Suprapubic skin (tissue), 4 donors: ENCODE measurements at regions not wholly inside any gene's neighbourhood (a gene's known extent, or its start where the extent isn't known, plus 50 kb on each side); places are given as distances from the start of the nearest gene placed in this dataset.

Source experiments
- DNase-seq, 2 donors: peaks; one replicate each; pipeline ENCODE4 v3.0.0-alpha.2; 2019; ENCODE audit warnings: low spot score in 2 of 2
- H3K27ac ChIP-seq: fragments of 200-600 bp; sonication (generic); one replicate; pipeline ENCODE4 v1.5.1; 2019
- H3K27me3 ChIP-seq: fragments of 200-600 bp; sonication (generic); one replicate; pipeline ENCODE4 v1.5.1; 2019
- H3K36me3 ChIP-seq: fragments of 200-600 bp; sonication (generic); one replicate; pipeline ENCODE4 v1.5.1; 2019
- H3K4me1 ChIP-seq: fragments of 200-600 bp; sonication (generic); one replicate; pipeline ENCODE4 v1.5.1; 2019
- H3K4me3 ChIP-seq: fragments of 200-600 bp; sonication (generic); one replicate; pipeline ENCODE4 v1.5.1; 2019; ENCODE audit warnings: mild to moderate bottlenecking
- H3K9me3 ChIP-seq: fragments of 200-600 bp; sonication (generic); one replicate; pipeline ENCODE4 v1.5.1; 2019
- EP300 ChIP-seq: sonication (generic); formaldehyde crosslinking; IDR thresholded peaks from one replicate; pipeline ENCODE4 v1.6.1; 2017; ENCODE audit warnings: antibody characterized with exemption
- POLR2A ChIP-seq, 2 donors: fragments of 450-650 bp; IDR thresholded peaks; one replicate each; pipeline ENCODE4 v1.6.1; 2017; ENCODE audit warnings: antibody characterized with exemption in 2 of 2, mild to moderate bottlenecking in 2 of 2, moderate library complexity in 2 of 2
- POLR2AphosphoS5 ChIP-seq, 3 donors: sonication (generic); formaldehyde crosslinking; IDR thresholded peaks; one replicate each; pipeline ENCODE4 v1.6.1; 2017; ENCODE audit warnings: antibody characterized with exemption in 3 of 3
- WGBS: methylation state at CpG from one replicate; pipeline ENCODE4 v1.1.5; 2018; 5-methylcytosine and 5-hydroxymethylcytosine counted together
- TF ChIP-seq, protein P1 (sequence below), 2 donors: fragments of 200-600 bp in 1 of 2; fragments of 450-650 bp in 1 of 2; sonication (generic) in 1 of 2; IDR thresholded peaks; one replicate each; pipeline ENCODE4 v1.5.1; 2016 to 2019; ENCODE audit warnings: antibody characterized with exemption in 2 of 2, mild to moderate bottlenecking in 1 of 2, moderate library complexity in 1 of 2

DNA sequence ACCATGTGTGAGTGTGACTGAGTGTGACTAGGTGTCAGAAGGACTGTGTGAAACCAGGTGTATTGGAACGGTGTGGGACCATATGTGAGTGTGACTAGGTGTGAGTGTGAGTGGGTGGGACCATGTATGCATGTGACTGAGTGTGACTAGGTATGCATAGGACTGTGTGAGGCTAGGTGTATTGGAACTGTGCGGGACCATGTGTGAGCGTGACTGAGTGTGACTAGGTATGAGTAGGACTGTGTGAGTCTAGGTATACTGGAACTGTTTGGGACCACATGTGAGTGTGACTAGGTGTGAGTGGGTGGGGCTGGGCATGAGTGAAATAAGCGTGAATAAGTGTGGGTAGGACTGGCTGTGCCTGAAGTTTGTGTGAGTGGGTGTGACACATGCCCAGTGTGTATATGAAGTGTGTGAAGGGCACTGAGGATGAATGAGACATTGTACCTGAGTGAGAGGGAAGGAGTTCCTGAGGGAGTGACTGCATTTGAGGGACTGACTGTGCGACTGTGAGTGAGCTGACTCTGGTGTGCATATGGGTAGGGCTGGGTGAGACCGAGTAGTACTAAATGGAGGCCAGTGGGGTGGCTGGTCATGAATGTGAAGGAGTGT lies 247.0 kb upstream of the CCDC54 start:
- no peak for TF ChIP-seq POLR2AphosphoS5 (IDR thresholded peaks at IDR 0.05)
- TF ChIP-seq, protein P1, sequence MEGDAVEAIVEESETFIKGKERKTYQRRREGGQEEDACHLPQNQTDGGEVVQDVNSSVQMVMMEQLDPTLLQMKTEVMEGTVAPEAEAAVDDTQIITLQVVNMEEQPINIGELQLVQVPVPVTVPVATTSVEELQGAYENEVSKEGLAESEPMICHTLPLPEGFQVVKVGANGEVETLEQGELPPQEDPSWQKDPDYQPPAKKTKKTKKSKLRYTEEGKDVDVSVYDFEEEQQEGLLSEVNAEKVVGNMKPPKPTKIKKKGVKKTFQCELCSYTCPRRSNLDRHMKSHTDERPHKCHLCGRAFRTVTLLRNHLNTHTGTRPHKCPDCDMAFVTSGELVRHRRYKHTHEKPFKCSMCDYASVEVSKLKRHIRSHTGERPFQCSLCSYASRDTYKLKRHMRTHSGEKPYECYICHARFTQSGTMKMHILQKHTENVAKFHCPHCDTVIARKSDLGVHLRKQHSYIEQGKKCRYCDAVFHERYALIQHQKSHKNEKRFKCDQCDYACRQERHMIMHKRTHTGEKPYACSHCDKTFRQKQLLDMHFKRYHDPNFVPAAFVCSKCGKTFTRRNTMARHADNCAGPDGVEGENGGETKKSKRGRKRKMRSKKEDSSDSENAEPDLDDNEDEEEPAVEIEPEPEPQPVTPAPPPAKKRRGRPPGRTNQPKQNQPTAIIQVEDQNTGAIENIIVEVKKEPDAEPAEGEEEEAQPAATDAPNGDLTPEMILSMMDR (IDR thresholded peaks at IDR 0.05) = no peak
- no peak for TF ChIP-seq EP300
- H3K4me1 ChIP-seq = no peaks in the 10 kb centered on the region
- no peak for DNase-seq
- no peaks in the 10 kb centered on the region for H3K27me3 ChIP-seq
- no peak overlapping the region for H3K4me3 ChIP-seq
- no peaks in the 10 kb centered on the region for H3K36me3 ChIP-seq
- no peak overlapping the region for H3K27ac ChIP-seq
- H3K9me3 ChIP-seq = no peaks in the 10 kb centered on the region
- whole genome bisulfite sequencing = 82% methylated on average over 6 of the region's 6 CpGs

DNA sequence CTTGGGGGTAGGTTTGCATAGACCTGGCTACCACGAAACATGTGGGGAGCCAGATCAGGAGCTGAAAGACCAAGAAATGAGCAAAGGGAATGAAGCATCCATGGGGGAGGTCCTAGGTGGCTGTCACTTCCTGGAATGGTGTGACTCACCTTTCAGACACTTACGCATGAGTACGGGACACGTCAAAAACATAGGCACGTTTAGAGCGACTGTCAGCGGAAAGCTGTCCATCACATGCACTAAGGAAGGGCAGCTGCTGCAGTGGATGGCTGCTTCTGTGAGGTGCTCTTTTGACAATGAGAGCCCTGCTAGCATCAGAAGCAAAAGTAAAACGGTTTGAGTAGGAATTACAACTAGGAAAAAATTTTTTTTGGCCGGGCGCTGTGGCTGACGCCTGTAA lies 244.6 kb upstream of the CCDC54 start:
- H3K36me3 ChIP-seq = no peaks in the 10 kb centered on the region
- DNase-seq = no peak
- TF ChIP-seq, protein P1 (IDR thresholded peaks at IDR 0.05) = no peak
- TF ChIP-seq EP300 = no peak
- TF ChIP-seq POLR2AphosphoS5 (IDR thresholded peaks at IDR 0.05) = no peak
- no peak for TF ChIP-seq POLR2A (IDR thresholded peaks at IDR 0.05)
- no peaks in the 10 kb centered on the region for H3K4me1 ChIP-seq
- H3K9me3 ChIP-seq = no peaks in the 10 kb centered on the region
- no peaks in the 10 kb centered on the region for H3K27me3 ChIP-seq
- 93% methylated on average over 11 of the region's 11 CpGs for whole genome bisulfite sequencing
- H3K4me3 ChIP-seq = no peak overlapping the region
- no peak overlapping the region for H3K27ac ChIP-seq

GRCh38 chr3:107133891-107134290 lies 243.3 kb upstream of the CCDC54 start:
- Histone ChIP-seq H3K9me3 (no peaks in the 10 kb centered on the region), H3K36me3 (no peaks in the 10 kb centered on the region), H3K27me3 (no peaks in the 10 kb centered on the region), H3K4me1 (no peaks in the 10 kb centered on the region), H3K27ac (no peak overlapping the region), H3K4me3 (no peak overlapping the region)
- TF ChIP-seq POLR2AphosphoS5 (IDR thresholded peaks at IDR 0.05) (no peak), EP300 (no peak), POLR2A (IDR thresholded peaks at IDR 0.05) (no peak)
- TF ChIP-seq, protein P1 (IDR thresholded peaks at IDR 0.05) = no peak
- WGBS = 88% methylated on average over 3 of the region's 3 CpGs
- DNase-seq = no peak

GRCh38 chr3:107142171-107142570 lies 235.1 kb upstream of the CCDC54 start:
- 84% methylated on average over 1 of the region's 1 CpG for WGBS
- no peak for DNase-seq
- Histone ChIP-seq H3K27me3 (no peaks in the 10 kb centered on the region), H3K4me3 (no peak overlapping the region), H3K9me3 (no peaks in the 10 kb centered on the region), H3K36me3 (no peaks in the 10 kb centered on the region), H3K27ac (no peak overlapping the region), H3K4me1 (no peaks in the 10 kb centered on the region)
- TF ChIP-seq EP300 = no peak
- TF ChIP-seq POLR2A (IDR thresholded peaks at IDR 0.05) = no peak
- no peak for TF ChIP-seq POLR2AphosphoS5 (IDR thresholded peaks at IDR 0.05)
- TF ChIP-seq, protein P1 (IDR thresholded peaks at IDR 0.05) = no peak

- Histone ChIP-seq H3K4me3 (no peak overlapping the region), H3K4me1 (no peaks in the 10 kb centered on the region), H3K36me3 (no peaks in the 10 kb centered on the region), H3K27me3 (no peaks in the 10 kb centered on the region), H3K27ac (no peak overlapping the region), H3K9me3 (no peaks in the 10 kb centered on the region)
- no peak for TF ChIP-seq POLR2A (IDR thresholded peaks at IDR 0.05)
- TF ChIP-seq, protein P1 (IDR thresholded peaks at IDR 0.05) = no peak
- no peak for TF ChIP-seq POLR2AphosphoS5 (IDR thresholded peaks at IDR 0.05)
- no peak for TF ChIP-seq EP300
- WGBS = 33% methylated on average over 4 of the region's 4 CpGs
- DNase-seq = no peak
These were observed 234.3 kb upstream of the CCDC54 start for GRCh38 chr3:107142786-107143575.
